Adrenal gland (tissue), 9 donors: ENCODE measurements at regions not wholly inside any gene's neighbourhood (a gene's known extent, or its start where the extent isn't known, plus 50 kb on each side); places are given as distances from the start of the nearest gene placed in this dataset.

Experiments
- DNase-seq, 7 donors: peaks; one replicate each; pipeline ENCODE4 v3.0.0-alpha.2; 2019 to 2020
- H3K27ac ChIP-seq, 5 donors: fragments of 200-600 bp; sonication (generic) in 4 of 5; 1 replicate in 3 of 5; 2 replicates in 2 of 5; pipeline versions ENCODE4 v1.5.1 to v1.8.0; 2016 to 2020; ENCODE audit warnings: mild to moderate bottlenecking in 1 of 5
- H3K27me3 ChIP-seq: fragments of 200-600 bp; 2 replicates; pipeline ENCODE4 v1.8.0; 2021
- H3K36me3 ChIP-seq, 2 donors: fragments of 200-600 bp; replicated peaks in 1 of 2; 1 replicate in 1 of 2; 2 replicates in 1 of 2; pipeline versions ENCODE4 v1.5.1 to v1.8.0; 2018 to 2022
- H3K4me1 ChIP-seq, 2 donors: fragments of 200-600 bp; replicated peaks in 1 of 2; 1 replicate in 1 of 2; 2 replicates in 1 of 2; pipeline versions ENCODE4 v1.5.1 to v1.8.0; 2018 to 2021
- H3K4me3 ChIP-seq, 4 donors: fragments of 200-600 bp; sonication (generic) in 3 of 4; one replicate each; pipeline ENCODE4 v1.5.1; 2016 to 2018
- H3K9me3 ChIP-seq, 3 donors: fragments of 200-600 bp; sonication (generic) in 1 of 3; replicated peaks in 1 of 3; 1 replicate in 2 of 3; 2 replicates in 1 of 3; pipeline versions ENCODE4 v1.5.1 to v1.8.0; 2016 to 2021
- POLR2A ChIP-seq, 2 donors: fragments of 450-650 bp; IDR thresholded peaks; one replicate each; pipeline ENCODE4 v1.6.1; 2017; ENCODE audit warnings: antibody characterized with exemption in 2 of 2, mild to moderate bottlenecking in 2 of 2, moderate library complexity in 1 of 2
- WGBS, 4 donors: extraction: QIAGEN DNeasy Blood & Tissue Kit in 2 of 4; methylation state at CpG; one replicate each; pipeline versions ENCODE4 v1.1.5 to v1.1.7; 2013 to 2017; 5-methylcytosine and 5-hydroxymethylcytosine counted together
- intact Hi-C, 2 donors: fragments of 100-400 bp; cut with DNase I; formaldehyde crosslinking; loops; one replicate each; pipeline versions ENCODE4 v1.14.1 to v1.15.0; 2022 to 2023
- TF ChIP-seq, protein P1 (sequence below), 6 experiments: fragments of 450-650 bp in 4 of 6; fragments of 200-600 bp in 2 of 6; sonication (generic) in 1 of 6; IDR thresholded peaks; 1 replicate in 5 of 6; 2 replicates in 1 of 6; pipeline versions ENCODE4 v1.5.1 to v1.8.0; 2016 to 2021; ENCODE audit warnings: antibody characterized with exemption in 6 of 6, mild to moderate bottlenecking in 2 of 6, moderate library complexity in 1 of 6
- donor health status: healthy with polysubstance abuse.
- donor health status: Bipolar disorder and iron deficiency.
- donor health status: DM: yes; HTN: yes; CAD: no.
- donor health status: DM: no; HTN: no; CAD: no.
- donor health status: DM: no; HTN: no; CAD: no.

DNA sequence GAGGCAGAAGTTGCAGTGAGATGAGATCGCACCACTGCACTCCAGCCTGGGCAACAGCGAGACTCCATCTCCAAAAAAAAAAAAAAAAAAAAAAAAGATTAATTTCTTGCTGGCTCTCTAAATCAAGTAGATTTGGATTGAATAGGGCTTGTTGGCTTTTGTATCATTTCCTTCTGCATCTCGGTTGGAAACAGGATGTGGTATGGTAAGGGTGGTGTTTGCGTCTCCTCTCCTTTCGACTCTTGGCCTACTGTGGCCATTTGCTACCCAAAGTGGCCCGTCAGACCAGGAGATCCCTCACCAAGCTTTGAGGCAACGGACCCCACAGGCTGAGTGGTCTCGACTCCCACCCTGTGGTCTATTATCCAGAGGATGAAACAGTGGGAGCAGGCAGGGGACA is 168.0 kb upstream of the IRX3 start:
- Histone ChIP-seq H3K9me3 (no peaks in the 10 kb centered on the region), H3K4me1 (no peaks in the 10 kb centered on the region), H3K4me3 (no peak overlapping the region), H3K36me3 (no peaks in the 10 kb centered on the region), H3K27me3 (no peaks in the 10 kb centered on the region), H3K27ac (no peak overlapping the region)
- DNase-seq = no peak
- intact Hi-C loops = no loop called here
- WGBS, 4 donors = 71 to 81% (median 74%) methylated on average over 8 of the region's 8 CpGs
- TF ChIP-seq POLR2A (IDR thresholded peaks at IDR 0.05) = no peak
- TF ChIP-seq, protein P1, sequence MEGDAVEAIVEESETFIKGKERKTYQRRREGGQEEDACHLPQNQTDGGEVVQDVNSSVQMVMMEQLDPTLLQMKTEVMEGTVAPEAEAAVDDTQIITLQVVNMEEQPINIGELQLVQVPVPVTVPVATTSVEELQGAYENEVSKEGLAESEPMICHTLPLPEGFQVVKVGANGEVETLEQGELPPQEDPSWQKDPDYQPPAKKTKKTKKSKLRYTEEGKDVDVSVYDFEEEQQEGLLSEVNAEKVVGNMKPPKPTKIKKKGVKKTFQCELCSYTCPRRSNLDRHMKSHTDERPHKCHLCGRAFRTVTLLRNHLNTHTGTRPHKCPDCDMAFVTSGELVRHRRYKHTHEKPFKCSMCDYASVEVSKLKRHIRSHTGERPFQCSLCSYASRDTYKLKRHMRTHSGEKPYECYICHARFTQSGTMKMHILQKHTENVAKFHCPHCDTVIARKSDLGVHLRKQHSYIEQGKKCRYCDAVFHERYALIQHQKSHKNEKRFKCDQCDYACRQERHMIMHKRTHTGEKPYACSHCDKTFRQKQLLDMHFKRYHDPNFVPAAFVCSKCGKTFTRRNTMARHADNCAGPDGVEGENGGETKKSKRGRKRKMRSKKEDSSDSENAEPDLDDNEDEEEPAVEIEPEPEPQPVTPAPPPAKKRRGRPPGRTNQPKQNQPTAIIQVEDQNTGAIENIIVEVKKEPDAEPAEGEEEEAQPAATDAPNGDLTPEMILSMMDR (IDR thresholded peaks at IDR 0.05) = no peak

GRCh38 chr16:54453871-54454270 is 167.3 kb upstream of the IRX3 start:
- TF ChIP-seq, protein P1 (IDR thresholded peaks at IDR 0.05) = no peak
- no peak for TF ChIP-seq POLR2A (IDR thresholded peaks at IDR 0.05)
- Histone ChIP-seq H3K27ac (no peak overlapping the region), H3K27me3 (no peaks in the 10 kb centered on the region), H3K4me1 (no peaks in the 10 kb centered on the region), H3K9me3 (no peaks in the 10 kb centered on the region), H3K36me3 (no peaks in the 10 kb centered on the region), H3K4me3 (no peak overlapping the region)
- DNase-seq = no peak
- intact Hi-C loops = no loop called here
- 72 to 89% (median 82%) methylated on average over 2 of the region's 2 CpGs for WGBS, 4 donors

GRCh38 chr16:54447576-54448440 is 161.2 kb upstream of the IRX3 start:
- no peaks in the 10 kb centered on the region for H3K36me3 ChIP-seq
- H3K27ac ChIP-seq = peak overlapping the region in 1 of 5 donors; percentile 61
- peak in 4 of 7 donors; percentile 18 to 55 (median 32) for DNase-seq
- WGBS, 4 donors = 67 to 71% (median 69%) methylated on average over 17 to 20 of the region's 20 CpGs
- no peaks in the 10 kb centered on the region for H3K27me3 ChIP-seq
- no peak for TF ChIP-seq POLR2A (IDR thresholded peaks at IDR 0.05)
- TF ChIP-seq, protein P1 (IDR thresholded peaks at IDR 0.05) = no peak
- intact Hi-C loops = no loop called here
- no peaks in the 10 kb centered on the region for H3K9me3 ChIP-seq
- H3K4me3 ChIP-seq = no peak overlapping the region
- peaks cover 0 to 16% of the 10 kb centered on the region in 2 donors for H3K4me1 ChIP-seq

- peaks cover 0 to 16% of the 10 kb centered on the region in 2 donors for H3K4me1 ChIP-seq
- peak overlapping the region in 2 of 5 donors; percentile 48 to 69 for H3K27ac ChIP-seq
- 28 to 42% (median 30%) methylated on average over 10 of the region's 10 CpGs for WGBS, 4 donors
- H3K36me3 ChIP-seq = no peaks in the 10 kb centered on the region
- no peaks in the 10 kb centered on the region for H3K27me3 ChIP-seq
- intact Hi-C loops = no loop called here
- peak; percentile 25 to 93 (median 70) for DNase-seq
- TF ChIP-seq, protein P1 (IDR thresholded peaks at IDR 0.05) = no peak
- no peak for TF ChIP-seq POLR2A (IDR thresholded peaks at IDR 0.05)
- no peak overlapping the region for H3K4me3 ChIP-seq
- no peaks in the 10 kb centered on the region for H3K9me3 ChIP-seq
These were observed 160.1 kb upstream of the IRX3 start for GRCh38 chr16:54446639-54447038.
